GM11168 (cell line): ENCODE measurements at regions not wholly inside any gene's neighbourhood (a gene's known extent, or its start where the extent isn't known, plus 50 kb on each side); places are given as distances from the start of the nearest gene placed in this dataset.

Experiments used
- in situ Hi-C: fragments of 300-500 bp; cut with MboI; formaldehyde crosslinking; loops from one replicate; pipeline ENCODE4 v1.12.0; 2022; ENCODE audit warnings: low sequenced_read_pairs; ENCODE audit not compliant: unreplicated experiment

GRCh38 chr3:28718074-28718849 is 369.6 kb upstream of the AZI2 start:
- in situ Hi-C loops = loop anchor here (25.0 kb wide), 1 partner anchor 694 kb away; no protein-coding TSS in a partner anchor

- in situ Hi-C loops = no loop called here
Measured at GRCh38 chr3:28726840-28727239, 378.2 kb upstream of the AZI2 start.

GRCh38 chr3:28727307-28727706 is 378.7 kb upstream of the AZI2 start:
- in situ Hi-C loops = no loop called here

- in situ Hi-C loops = no loop called here
Measured at GRCh38 chr3:28738425-28738824, 389.8 kb upstream of the AZI2 start.

GRCh38 chr3:28739647-28740046 is 391.0 kb upstream of the AZI2 start:
- in situ Hi-C loops = no loop called here

- in situ Hi-C loops = no loop called here
Measured at GRCh38 chr3:28743271-28743670, 394.6 kb upstream of the AZI2 start.

GRCh38 chr3:28743831-28744230 is 395.2 kb upstream of the AZI2 start:
- in situ Hi-C loops = no loop called here

GRCh38 chr3:28745436-28745835 is 396.8 kb upstream of the AZI2 start:
- in situ Hi-C loops = no loop called here

- in situ Hi-C loops = no loop called here
Measured at GRCh38 chr3:28745916-28746617, 397.4 kb upstream of the AZI2 start.

GRCh38 chr3:28746990-28747389 is 398.4 kb upstream of the AZI2 start:
- in situ Hi-C loops = no loop called here

- in situ Hi-C loops = no loop called here
Measured at GRCh38 chr3:28751864-28752263, 403.2 kb upstream of the AZI2 start.

- in situ Hi-C loops = no loop called here
Measured at GRCh38 chr3:28752290-28752689, 403.7 kb upstream of the AZI2 start.

- in situ Hi-C loops = no loop called here
Measured at GRCh38 chr3:28756056-28756455, 407.4 kb upstream of the AZI2 start.

GRCh38 chr3:28758115-28758514 is 409.5 kb upstream of the AZI2 start:
- in situ Hi-C loops = no loop called here

GRCh38 chr3:28761375-28761774 is 412.8 kb upstream of the AZI2 start:
- in situ Hi-C loops = no loop called here

GRCh38 chr3:28765194-28765593 is 416.6 kb upstream of the AZI2 start:
- in situ Hi-C loops = no loop called here

- in situ Hi-C loops = no loop called here
Measured at GRCh38 chr3:28768439-28768838, 419.8 kb upstream of the AZI2 start.

GRCh38 chr3:28777806-28778475 is 429.3 kb upstream of the AZI2 start:
- in situ Hi-C loops = no loop called here

GRCh38 chr3:28780480-28780879 is 431.9 kb upstream of the AZI2 start:
- in situ Hi-C loops = no loop called here

GRCh38 chr3:28781053-28781452 is 432.4 kb upstream of the AZI2 start:
- in situ Hi-C loops = no loop called here

- in situ Hi-C loops = no loop called here
Measured at GRCh38 chr3:28786446-28786845, 437.8 kb upstream of the AZI2 start.
